Medulla oblongata (tissue), 1 donor: ENCODE measurements at regions not wholly inside any gene's neighbourhood (a gene's known extent, or its start where the extent isn't known, plus 50 kb on each side); places are given as distances from the start of the nearest gene placed in this dataset.
"Not testable (repeated sequence)": the region's sequence is repeated elsewhere in the genome, so short reads cannot be mapped to it uniquely, and the experiment has no call there.

Experiments used
- DNase-seq: peaks from one replicate; pipeline ENCODE4 v3.0.0-alpha.2; 2015; ENCODE audit errors: extremely low spot score

DNA sequence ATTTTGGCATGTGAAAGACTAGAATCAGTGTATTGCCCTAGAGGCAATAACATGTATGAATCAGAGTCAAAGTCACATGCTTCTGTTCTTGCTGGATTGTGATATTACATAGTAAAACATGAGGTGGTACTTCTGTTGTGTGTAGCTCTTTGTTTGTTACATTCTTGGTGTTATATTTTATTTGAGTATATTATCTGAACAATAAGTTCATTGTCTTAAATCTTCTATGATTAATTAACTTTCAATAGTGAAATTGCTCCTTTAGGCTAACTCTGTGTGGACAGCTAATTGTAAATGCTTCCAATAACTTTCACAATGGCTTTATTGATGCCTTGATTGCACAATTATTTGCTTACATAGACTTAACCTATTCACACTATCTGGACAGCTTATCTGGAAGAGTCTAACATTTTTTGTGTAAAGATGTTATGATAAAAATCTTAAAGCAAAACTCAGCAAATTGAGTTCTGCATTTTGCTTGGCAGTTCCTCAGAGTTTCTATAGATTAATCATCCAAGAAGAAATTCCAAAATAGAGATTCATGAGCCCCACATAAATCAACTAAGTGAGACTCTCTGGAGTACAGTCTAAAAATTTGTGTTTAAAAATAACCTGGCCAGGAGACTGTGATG is 239.6 kb upstream of the TUSC1 start:
- no peak for DNase-seq

DNA sequence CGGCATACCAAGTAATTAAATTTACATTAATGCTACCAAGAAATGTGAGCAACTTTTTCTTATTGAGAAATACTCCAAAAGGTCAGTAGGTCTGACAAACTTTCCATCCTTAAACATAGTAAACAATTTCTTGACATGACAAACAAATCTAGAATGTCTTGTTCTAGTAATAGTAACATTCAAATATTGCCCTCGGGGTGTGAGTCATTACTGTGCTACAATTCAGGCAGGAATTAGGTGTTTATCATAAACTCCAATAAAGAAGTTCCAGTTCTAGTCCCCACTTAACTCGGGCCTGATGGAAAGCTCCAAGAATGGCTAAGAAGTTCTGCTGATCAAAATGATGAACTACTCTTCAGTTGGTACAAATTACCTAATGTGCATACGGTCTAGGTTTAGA is 235.6 kb upstream of the TUSC1 start:
- DNase-seq = no peak

DNA sequence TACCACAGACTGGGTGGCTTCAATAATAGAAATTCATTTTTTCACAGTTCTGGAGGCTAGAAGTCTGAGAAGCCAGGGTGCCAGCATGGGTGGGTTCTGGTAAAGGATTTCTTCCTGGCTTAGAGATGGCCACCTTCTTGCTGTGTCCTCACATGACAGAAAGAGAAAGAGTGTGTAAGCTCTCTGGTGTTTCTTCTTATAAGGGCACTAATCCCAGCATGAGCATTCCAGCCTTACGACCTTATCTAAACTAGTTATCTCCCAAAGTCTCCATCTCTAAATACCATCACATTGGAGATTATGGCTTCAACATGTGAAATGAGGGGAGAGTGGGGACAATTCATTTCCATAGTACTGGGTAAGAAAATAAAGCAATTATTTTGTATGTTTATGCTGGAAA is 226.5 kb upstream of the TUSC1 start:
- no peak for DNase-seq

DNA sequence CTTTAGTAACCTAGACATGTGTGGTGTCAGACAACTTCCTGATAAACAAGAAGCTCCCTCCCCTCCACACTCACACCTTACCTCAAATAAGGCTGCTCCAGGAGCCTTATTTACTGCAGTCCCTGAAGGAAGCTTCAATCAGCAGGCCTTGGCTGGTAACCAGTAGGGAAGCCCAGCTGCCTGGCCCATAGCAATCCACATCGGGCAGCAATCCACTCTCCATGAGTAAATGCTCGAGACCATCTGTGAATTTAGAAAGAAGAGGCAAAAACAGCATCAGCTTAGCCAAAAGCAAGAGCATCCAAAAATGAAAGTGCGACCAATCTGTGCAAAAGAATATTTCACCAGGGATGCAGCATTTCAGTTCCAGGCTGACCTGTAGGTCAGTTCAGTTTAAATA is 213.3 kb upstream of the TUSC1 start:
- no peak for DNase-seq

DNA sequence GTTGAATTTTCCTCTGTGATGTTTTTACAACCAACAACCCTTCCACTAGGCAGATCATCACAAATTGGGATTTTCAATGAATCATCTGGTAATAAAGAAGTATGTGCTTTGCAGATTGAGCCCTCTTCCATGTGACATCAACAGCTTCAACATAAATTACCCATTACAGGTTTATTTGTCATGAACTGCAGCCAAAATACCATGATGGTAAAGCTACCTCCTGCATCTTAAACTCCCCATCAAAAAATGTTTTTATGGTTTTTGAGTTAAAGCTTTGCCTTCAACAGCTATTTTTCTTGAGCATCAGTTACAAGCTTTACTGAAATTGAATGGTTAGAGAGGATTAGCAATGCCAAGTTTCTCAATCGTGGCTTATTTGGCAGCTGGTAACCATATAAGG is 211.4 kb upstream of the TUSC1 start:
- DNase-seq = no peak

DNA sequence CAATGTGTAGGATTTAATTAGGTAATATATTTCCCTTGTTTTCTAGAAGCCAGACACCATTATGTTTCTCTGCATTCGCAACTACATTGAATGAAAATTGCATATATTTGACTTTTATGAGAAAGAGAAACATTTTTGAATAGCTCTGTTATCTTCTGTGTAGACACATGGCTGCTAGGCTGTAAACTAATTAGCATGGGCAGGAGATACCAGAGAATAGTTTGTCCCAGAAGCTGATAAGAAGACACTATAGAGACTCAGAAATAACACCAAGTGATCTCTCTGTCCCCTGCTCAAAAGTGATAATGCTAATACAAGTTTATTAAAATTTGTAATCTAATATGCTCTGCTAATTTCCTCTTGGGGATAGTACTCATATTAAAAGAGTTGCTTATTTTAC is 198.0 kb upstream of the TUSC1 start:
- no peak for DNase-seq

DNA sequence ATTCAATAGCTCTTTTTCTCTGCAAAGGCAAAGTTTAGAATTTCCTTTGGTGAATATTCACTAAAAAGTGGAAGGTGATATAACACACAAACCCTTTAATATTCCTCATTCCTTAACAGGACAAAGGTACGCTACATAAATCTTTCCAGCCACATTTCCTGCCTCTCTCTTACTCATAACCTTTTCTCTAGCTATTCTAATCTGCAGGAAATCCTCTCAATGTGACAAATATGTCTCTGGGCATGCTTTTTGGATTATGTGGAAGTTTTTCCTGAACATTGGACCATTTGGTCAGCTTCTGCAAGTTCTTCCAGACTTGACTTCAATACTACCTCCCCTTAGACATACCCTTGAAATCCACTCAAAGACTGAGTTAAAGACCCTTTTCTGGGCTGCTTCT is 186.3 kb upstream of the TUSC1 start:
- DNase-seq = no peak

DNA sequence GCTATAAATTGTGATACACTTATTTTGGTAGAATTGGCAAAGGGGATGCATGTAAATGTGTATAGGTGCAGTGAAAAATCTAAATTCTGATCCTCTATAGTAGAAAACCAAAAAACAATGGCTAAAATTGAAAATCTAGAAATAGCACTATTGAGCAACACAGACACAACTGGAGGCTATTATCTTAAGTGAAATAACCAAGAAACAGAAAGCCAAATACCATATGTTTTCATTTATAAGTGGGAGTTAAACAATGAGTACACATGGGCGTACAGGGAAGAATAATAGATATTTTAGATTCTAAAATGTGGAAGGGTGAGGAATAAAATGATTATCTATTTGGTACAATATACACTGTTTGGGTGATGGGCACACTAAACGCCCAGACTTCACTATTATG is 183.2 kb upstream of the TUSC1 start:
- no peak for DNase-seq

DNA sequence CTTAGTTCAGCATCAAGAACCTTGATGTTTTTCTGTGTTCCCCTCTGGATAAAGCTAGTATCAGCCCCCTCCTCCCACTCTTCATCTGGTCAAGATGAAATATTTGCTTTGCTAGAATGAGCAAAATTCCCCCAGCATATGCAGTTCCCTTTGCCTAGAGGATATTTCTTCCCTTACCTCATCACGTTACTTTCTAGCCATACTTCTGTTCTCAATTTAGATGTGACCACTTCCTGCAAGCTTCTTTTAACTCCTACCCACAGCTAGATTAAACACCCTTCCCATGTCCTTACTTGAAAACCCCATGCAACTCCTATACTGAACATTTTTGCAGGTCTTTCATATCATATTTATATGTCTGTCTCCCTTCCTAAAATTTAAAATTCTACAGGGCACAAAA is 178.9 kb upstream of the TUSC1 start:
- no peak for DNase-seq

DNA sequence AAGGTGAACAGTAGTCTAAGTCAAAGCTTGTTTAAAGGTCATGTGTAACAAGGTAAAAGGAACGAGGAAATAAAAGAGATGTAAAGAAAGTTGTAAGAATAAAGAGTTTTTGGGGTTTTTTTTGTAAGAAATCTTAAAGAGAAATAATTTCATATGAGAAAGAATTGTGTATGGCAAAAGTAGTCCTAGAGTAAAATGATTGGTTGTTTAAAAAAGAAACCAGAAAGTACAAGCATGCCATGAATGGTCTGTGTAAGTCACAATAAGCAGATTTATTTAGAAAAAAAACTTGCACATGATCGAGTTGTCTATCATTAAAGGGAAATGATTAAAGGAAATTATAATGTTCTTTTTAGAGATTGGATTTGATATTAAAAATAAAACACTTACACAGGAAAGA is 172.6 kb upstream of the TUSC1 start:
- no peak for DNase-seq

DNA sequence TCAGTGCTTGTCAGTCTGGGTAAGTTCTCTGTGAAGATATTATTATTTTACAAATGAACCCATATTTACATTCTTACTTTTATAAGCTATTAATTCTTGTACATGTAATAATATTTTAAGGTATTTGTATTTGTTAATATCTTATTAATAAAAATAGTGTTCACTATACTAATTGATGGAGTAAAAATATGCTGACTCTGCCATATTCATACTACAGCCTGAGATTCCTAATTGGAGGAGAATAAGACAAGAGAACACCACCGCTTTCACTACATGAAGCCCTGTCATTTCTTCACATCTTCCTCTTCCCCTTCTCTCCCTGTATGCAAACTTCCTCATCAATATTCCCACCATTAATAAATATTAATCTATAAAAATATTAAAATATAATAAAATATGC is 167.6 kb upstream of the TUSC1 start:
- no peak for DNase-seq

DNA sequence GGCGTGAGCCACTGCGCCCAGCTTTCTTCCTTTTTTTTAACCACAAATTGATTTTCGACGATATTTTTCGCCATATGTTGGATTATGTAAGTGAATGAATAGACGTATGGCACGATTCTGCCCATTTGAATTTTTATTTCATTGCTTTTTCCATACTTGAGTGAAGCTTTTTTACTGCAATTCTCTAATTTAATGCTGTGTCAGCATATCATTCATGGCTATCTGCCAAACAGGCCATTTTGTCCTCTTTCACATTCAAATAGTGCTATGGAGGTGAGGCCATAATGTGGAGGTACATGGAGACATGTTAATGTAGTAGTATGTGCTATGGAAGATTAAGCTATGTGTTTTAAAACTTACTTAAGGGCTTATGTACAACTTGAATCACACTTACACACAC is 152.1 kb upstream of the TUSC1 start:
- DNase-seq = no peak

DNA sequence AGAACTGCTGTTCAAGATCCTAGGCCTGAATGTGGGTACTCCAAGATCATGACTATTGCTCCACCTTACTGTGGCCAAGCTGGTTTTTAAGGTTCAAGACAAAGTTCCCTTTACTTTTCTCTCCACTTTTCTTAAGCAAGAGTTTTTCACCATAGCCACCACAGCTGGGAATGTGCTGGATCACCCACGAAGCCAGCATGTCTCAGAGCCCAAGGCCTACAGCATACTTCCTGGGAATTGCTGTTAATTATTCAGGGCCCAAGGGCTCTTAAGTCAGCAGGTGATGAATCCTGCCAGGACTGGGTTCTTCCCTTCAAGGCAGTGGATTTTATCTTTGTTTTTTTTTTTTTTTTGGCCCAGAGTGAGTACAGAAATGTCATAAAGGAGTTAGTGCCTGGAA is 149.4 kb upstream of the TUSC1 start:
- DNase-seq = no peak

DNA sequence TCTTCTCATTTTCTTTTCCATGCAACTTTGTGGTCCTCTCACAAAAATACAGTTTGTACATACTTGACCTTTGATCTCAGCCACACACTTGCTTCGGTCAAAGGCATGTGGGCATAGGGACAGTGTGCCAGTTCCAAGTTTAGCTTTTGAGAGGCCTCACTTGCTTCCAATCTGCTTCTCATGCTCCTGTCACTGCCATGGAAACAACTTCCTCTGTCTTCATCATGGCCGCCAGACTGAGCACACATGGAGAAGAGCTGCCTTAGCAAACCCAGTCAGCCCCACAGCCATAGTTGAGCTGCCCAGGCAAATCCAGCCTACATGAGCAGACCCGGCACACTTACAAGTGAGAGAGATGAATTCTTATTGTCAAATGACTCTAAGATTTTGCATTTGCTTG is 138.2 kb upstream of the TUSC1 start:
- no peak for DNase-seq

DNA sequence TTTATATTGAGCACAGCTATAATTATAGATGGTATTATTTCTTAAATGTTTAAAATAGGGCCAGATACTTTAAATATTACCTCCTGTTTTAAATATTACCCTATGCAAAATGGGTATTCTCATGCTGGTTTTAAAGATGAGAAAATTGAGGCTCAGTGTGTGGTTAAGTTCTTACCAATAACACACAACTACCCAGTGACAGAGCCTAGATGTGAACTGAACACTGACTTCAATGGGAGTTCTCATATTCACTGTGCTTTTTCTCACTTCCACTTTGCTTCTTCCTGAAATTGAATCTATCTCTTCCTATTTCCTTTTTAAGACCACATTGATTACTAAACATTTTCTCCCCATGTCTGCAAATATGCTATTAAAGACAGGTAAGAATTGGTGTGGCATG is 135.8 kb upstream of the TUSC1 start:
- DNase-seq = no peak

DNA sequence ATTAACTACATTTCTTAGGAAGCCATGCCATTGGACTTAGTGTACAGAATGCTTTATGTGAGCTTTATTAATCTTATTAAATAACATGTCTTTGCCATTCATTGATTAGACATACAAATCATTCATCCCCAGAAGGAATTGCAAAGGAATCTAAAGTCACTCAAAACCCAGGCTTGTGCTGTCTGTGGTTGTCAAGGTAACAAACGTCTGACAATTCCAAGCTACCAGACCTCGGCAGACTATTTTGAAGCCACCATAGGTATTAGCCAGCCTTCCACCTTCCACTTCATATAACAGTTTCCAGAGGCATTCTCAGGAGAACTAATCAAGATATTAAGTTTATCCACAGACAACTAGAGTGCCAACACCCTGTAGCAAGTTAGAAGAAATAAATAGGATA is 135.2 kb upstream of the TUSC1 start:
- DNase-seq = no peak

DNA sequence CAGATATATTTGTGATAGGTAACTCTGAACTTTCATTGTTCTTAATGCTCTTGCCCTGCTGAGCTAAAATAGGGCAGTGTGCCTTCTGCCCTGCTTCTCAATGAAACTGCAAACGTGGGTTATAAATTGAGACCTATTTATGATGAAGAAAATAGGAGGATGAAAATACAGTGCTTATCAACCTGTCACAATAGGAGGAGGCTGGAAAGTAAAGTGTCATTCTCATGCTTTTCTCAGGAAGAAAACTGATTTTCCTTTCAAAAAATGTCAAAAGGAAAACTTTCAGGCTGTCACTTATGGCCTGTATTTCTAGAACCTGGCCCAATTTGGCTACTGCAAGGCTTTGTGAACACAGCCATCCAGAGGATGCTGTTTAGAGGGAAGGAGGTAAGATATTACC is 130.3 kb upstream of the TUSC1 start:
- no peak for DNase-seq

DNA sequence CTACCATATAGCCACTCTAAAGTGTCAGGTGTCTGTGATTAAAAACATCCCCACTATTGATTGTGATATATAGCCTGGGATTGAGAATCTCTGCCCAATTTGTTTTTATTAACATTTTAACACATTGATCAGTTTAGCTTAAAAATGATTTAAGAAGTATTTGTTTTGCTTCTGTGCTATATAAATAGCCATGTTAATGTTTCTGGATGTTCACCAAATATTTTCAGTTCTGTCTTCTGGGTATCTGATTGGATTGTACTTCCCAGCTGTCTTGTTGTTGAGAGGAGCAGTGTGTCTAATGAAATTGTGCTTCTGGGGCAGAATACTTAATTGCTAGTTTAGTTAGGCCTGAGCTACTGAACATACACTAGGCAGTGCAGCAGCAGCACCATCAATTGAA is 126.6 kb upstream of the TUSC1 start:
- no peak for DNase-seq

DNA sequence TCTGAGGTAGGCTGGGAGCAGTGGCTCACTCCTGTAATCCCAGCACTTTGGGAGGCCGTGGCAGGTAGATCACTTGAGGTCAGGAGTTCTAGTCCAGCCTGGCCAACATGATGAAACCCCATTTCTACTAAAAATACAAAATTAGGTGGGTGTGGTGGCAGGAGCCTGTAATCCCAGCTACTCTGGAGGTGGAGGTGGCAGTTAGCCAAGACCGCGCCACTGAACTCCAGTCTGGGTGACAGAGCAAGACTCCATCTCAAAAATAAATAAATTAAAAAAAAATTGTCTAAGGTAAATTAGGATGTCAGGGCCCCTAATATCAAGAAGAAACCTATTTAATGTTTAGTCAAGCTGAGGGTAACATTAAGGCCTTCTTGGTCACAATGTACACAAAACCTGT is 123.7 kb upstream of the TUSC1 start:
- DNase-seq = not testable (repeated sequence)

DNA sequence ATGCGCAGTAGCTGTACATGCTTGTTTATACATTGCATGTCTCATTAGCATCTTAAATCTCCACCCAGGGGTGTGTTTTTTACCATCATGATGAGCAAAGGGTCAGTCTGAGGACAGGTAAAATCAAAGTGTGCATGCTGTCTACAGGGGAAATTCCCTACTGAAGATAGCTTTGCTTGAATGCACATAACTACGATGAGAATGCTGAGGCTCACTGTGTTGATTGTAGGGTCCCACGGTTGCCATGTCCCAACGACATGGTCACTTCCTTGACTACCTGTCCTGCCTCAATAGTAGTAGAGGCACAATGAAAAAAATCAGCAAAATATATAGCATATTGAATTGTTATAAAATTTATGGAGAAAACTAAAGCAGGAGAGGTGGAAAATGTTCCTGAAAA is 95.6 kb upstream of the TUSC1 start:
- no peak for DNase-seq

DNA sequence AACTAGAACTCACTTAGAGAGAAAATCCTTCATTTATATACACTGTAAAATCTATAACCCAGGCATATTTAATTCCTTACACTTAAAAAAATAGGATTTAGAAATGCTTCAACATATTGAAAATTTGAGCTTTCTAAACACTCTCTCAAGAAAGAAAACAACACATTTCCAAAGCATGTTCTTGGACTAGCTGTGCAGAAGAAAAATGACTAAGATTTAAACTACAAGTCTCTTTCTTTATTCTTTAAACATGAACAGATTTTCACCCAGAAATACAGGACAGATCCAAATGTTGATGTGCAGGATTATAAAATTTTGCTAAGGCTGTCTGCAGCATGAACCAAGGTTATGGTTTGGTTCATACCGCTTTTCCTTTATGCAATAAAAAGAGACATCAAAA is 77.7 kb upstream of the TUSC1 start:
- DNase-seq = no peak

DNA sequence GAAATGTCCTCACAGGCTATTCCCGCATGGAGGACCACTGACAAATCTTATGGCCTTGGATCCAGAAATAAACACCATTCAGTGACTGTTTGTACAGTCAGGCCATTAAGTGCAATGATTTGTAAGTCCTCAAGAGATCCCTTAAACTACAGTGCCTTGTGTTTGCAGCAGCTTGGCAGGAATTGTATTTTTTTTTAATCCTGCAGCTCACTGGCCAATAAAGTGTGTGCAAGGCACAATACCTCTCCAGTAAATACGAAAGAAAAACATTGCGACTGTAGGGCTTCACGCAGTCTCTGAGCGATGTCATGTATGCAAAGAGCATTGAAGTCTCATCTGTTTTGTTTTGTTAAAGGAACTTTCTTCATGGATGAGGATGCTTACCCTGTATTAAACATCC is 74.2 kb upstream of the TUSC1 start:
- DNase-seq = no peak

DNA sequence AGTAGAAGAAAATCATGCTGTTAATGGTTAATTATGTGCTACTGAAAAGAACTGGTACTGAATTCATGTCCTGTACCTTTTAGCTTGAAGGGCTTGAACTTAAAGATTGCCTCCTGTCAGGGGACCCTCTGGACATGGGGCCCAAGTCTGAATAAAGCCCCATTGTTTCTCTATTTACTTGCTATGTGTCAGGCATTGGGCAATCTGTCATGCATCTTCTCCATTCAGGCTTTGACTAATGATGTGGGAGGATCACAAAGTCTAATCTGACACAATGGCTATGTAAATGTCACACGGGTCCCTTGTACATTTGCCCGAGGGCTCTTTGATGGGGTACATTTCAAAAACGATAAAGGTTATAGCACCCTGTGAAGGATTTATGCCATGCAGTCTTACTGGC is 64.0 kb upstream of the TUSC1 start:
- peak; percentile 21 for DNase-seq

DNA sequence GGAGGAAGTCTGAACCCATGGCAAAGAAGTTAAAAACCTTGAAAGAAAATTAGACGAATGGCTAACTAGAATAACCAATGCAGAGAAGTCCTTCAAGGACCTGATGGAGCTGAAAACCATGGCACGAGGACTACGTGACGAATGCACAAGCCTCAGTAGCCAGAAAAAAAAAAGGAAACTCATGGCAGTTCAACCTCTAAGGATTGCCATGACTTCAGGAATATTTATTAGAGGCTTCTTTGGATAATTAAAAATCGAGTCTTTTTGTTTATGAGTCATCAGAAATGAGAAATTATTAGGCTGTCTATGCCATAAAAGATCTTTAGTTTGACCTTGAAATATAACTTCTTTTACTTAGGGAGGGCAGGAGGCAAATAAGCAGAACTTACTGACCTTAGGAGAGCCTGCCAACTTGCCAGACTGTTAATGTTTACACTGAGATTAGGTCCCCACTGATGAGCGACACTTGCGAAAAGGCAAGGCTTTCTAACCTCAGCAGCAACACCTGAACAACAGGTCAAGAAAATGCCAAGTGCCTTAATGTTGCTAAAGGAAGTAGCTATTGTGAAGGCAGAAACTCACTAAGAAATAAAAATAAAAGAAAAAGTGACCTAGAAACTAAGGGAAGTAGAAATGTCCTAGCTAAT is 55.2 kb upstream of the TUSC1 start:
- no peak for DNase-seq
